ENCODE measurements at regions not wholly inside any gene's neighbourhood (a gene's known extent, or its start where the extent isn't known, plus 50 kb on each side); places are given as distances from the start of the nearest gene placed in this dataset.

- WGBS, 2 donors, result 57 to 63% methylated on average over 1 of the region's 1 CpG
- TF ChIP-seq POLR2A (IDR thresholded peaks at IDR 0.05) (no peak), CTCF (IDR thresholded peaks at IDR 0.05) (no peak)
- intact Hi-C loops (cut with DNase I; ENCODE audit: low total_unique reads), result no loop called here
- no peak overlapping the region for H3K4me3 ChIP-seq (ENCODE audit: low read depth, poor library complexity, severe bottlenecking)
- no peak for DNase-seq (ENCODE audit: low spot score in 2 of 2)
Observed at GRCh38 chr12:60137513-60137912, 541.7 kb downstream of the SLC16A7 start.

- intact Hi-C loops (cut with DNase I; ENCODE audit: low total_unique reads), result no loop called here
- WGBS, 2 donors, result 47 to 52% methylated on average over 1 of the region's 1 CpG
- DNase-seq (ENCODE audit: low spot score in 2 of 2), result no peak
- H3K4me3 ChIP-seq (ENCODE audit: low read depth, poor library complexity, severe bottlenecking), result no peak overlapping the region
- TF ChIP-seq CTCF (IDR thresholded peaks at IDR 0.05), result no peak
- TF ChIP-seq POLR2A (IDR thresholded peaks at IDR 0.05), result no peak
Observed at GRCh38 chr12:60138526-60138925, 542.7 kb downstream of the SLC16A7 start.

- no peak for DNase-seq (ENCODE audit: low spot score in 2 of 2)
- TF ChIP-seq POLR2A (IDR thresholded peaks at IDR 0.05) (no peak), CTCF (IDR thresholded peaks at IDR 0.05) (no peak)
- intact Hi-C loops (cut with DNase I; ENCODE audit: low total_unique reads), result no loop called here
- no peak overlapping the region for H3K4me3 ChIP-seq (ENCODE audit: low read depth, poor library complexity, severe bottlenecking)
- WGBS, 2 donors, result 74 to 85% methylated on average over 1 of the region's 1 CpG
Observed at GRCh38 chr12:60144395-60144794, 548.6 kb downstream of the SLC16A7 start.

GRCh38 chr12:60148109-60148508, 552.3 kb downstream of the SLC16A7 start:
- TF ChIP-seq CTCF (IDR thresholded peaks at IDR 0.05), result no peak
- TF ChIP-seq POLR2A (IDR thresholded peaks at IDR 0.05), result no peak
- H3K4me3 ChIP-seq (ENCODE audit: low read depth, poor library complexity, severe bottlenecking), result no peak overlapping the region
- no peak for DNase-seq (ENCODE audit: low spot score in 2 of 2)
- WGBS, 2 donors, result 58 to 59% methylated on average over 2 of the region's 2 CpGs
- intact Hi-C loops (cut with DNase I; ENCODE audit: low total_unique reads), result no loop called here

GRCh38 chr12:60148831-60149230, 553.0 kb downstream of the SLC16A7 start:
- intact Hi-C loops (cut with DNase I; ENCODE audit: low total_unique reads), result no loop called here
- H3K4me3 ChIP-seq (ENCODE audit: low read depth, poor library complexity, severe bottlenecking), result no peak overlapping the region
- no peak for DNase-seq (ENCODE audit: low spot score in 2 of 2)
- TF ChIP-seq CTCF (IDR thresholded peaks at IDR 0.05) (no peak), POLR2A (IDR thresholded peaks at IDR 0.05) (no peak)

GRCh38 chr12:60152756-60153155, 556.9 kb downstream of the SLC16A7 start:
- no peak overlapping the region for H3K4me3 ChIP-seq (ENCODE audit: low read depth, poor library complexity, severe bottlenecking)
- no peak for DNase-seq (ENCODE audit: low spot score in 2 of 2)
- WGBS, 2 donors, result 36 to 47% methylated on average over 1 of the region's 1 CpG
- intact Hi-C loops (cut with DNase I; ENCODE audit: low total_unique reads), result no loop called here
- TF ChIP-seq CTCF (IDR thresholded peaks at IDR 0.05) (no peak), POLR2A (IDR thresholded peaks at IDR 0.05) (no peak)
